ENCODE measurements at regions not wholly inside any gene's neighbourhood (a gene's known extent, or its start where the extent isn't known, plus 50 kb on each side); places are given as distances from the start of the nearest gene placed in this dataset.

DNA sequence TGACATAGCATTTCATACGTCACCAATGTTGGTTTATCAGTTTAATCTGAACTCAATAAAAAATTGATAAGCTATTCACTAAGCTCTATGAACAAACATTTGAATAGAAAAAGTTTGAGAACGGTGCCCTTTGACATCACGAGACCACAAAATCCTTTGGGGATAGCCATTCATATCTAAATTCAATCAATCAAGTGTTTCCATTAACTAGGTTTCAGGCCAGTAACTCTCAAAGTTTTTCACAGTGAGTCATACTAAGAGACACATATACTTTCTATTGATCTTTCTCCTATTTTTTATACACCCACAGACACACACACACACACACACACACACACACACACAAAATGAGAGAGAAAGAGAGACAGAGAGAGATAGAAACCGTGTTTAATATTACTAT is 235.4 kb upstream of the SNX7 start:
- TF ChIP-seq CHD4 (IDR thresholded peaks at IDR 0.05; ENCODE audit: borderline replicate concordance) (no peak), CBX2 (IDR thresholded peaks at IDR 0.05; ENCODE audit: borderline replicate concordance, low read depth) (no peak)
